Vagina (tissue), 2 donors: ENCODE measurements at regions not wholly inside any gene's neighbourhood (a gene's known extent, or its start where the extent isn't known, plus 50 kb on each side); places are given as distances from the start of the nearest gene placed in this dataset.

Source experiments
- DNase-seq, 2 donors: peaks; one replicate each; pipeline ENCODE4 v3.0.0-alpha.2; 2017; ENCODE audit errors: extremely low spot score in 2 of 2
- H3K27ac ChIP-seq: fragments of 200-600 bp; sonication (generic); one replicate; pipeline ENCODE4 v1.5.1; 2019
- H3K27me3 ChIP-seq: fragments of 200-600 bp; sonication (generic); one replicate; pipeline ENCODE4 v1.5.1; 2019
- H3K36me3 ChIP-seq, 2 donors: fragments of 200-600 bp; sonication (generic); one replicate each; pipeline ENCODE4 v1.5.1; 2017 to 2019
- H3K4me1 ChIP-seq: fragments of 200-600 bp; sonication (generic); one replicate; pipeline ENCODE4 v1.5.1; 2019
- H3K4me3 ChIP-seq, 2 donors: fragments of 200-600 bp; sonication (generic); 1 replicate in 1 of 2; 2 replicates in 1 of 2; pipeline ENCODE4 v1.5.1; 2016 to 2019
- H3K9me3 ChIP-seq: fragments of 200-600 bp; sonication (generic); one replicate; pipeline ENCODE4 v1.5.1; 2019
- POLR2A ChIP-seq, 2 donors: fragments of 450-650 bp; IDR thresholded peaks; one replicate each; pipeline ENCODE4 v1.6.1; 2017; ENCODE audit warnings: antibody characterized with exemption in 2 of 2, mild to moderate bottlenecking in 2 of 2, moderate library complexity in 2 of 2
- POLR2AphosphoS5 ChIP-seq, 2 donors: sonication (generic); formaldehyde crosslinking; IDR thresholded peaks; one replicate each; pipeline ENCODE4 v1.9.0; 2017; ENCODE audit warnings: antibody characterized with exemption in 2 of 2, mild to moderate bottlenecking in 2 of 2, low read depth in 1 of 2; ENCODE audit not compliant: insufficient read depth in 1 of 2
- intact Hi-C: fragments of 100-400 bp; cut with DNase I; formaldehyde crosslinking; loops from one replicate; pipeline ENCODE4 v1.15.1; 2023
- TF ChIP-seq, protein P1 (sequence below), 3 experiments: fragments of 450-650 bp in 2 of 3; fragments of 200-600 bp in 1 of 3; sonication (generic) in 1 of 3; IDR thresholded peaks; one replicate each; pipeline ENCODE4 v1.5.1; 2017 to 2019; ENCODE audit warnings: antibody characterized with exemption in 3 of 3, mild to moderate bottlenecking in 2 of 3, moderate library complexity in 2 of 3

DNA sequence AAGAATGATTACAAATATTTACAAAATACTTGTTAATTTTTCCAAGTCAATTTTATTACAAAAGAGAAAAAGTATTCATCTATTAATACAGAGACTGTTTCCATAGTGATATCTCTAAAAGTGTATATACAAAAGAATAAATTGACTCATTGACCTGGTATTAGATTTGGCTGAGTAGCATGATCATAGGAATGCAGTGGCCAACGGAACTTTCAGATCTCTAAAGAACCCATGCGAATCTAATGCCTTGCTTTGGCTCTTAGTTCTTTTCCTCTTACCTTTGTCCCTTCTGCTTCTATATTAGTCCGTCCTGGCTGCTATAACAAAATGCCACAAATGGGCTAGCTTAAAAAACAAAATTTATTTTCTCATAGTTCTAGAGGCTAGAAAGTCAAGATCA, 717.8 kb downstream of the TMTC2 start:
- Histone ChIP-seq H3K36me3 (no peaks in the 10 kb centered on the region), H3K27me3 (no peaks in the 10 kb centered on the region), H3K4me3 (no peak overlapping the region), H3K4me1 (no peaks in the 10 kb centered on the region), H3K9me3 (no peaks in the 10 kb centered on the region), H3K27ac (no peak overlapping the region)
- no peak for DNase-seq
- TF ChIP-seq, protein P1, sequence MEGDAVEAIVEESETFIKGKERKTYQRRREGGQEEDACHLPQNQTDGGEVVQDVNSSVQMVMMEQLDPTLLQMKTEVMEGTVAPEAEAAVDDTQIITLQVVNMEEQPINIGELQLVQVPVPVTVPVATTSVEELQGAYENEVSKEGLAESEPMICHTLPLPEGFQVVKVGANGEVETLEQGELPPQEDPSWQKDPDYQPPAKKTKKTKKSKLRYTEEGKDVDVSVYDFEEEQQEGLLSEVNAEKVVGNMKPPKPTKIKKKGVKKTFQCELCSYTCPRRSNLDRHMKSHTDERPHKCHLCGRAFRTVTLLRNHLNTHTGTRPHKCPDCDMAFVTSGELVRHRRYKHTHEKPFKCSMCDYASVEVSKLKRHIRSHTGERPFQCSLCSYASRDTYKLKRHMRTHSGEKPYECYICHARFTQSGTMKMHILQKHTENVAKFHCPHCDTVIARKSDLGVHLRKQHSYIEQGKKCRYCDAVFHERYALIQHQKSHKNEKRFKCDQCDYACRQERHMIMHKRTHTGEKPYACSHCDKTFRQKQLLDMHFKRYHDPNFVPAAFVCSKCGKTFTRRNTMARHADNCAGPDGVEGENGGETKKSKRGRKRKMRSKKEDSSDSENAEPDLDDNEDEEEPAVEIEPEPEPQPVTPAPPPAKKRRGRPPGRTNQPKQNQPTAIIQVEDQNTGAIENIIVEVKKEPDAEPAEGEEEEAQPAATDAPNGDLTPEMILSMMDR (IDR thresholded peaks at IDR 0.05): no peak
- TF ChIP-seq POLR2AphosphoS5 (IDR thresholded peaks at IDR 0.05; ENCODE audit: insufficient read depth in 1 of 2, low read depth in 1 of 2): no peak
- no peak for TF ChIP-seq POLR2A (IDR thresholded peaks at IDR 0.05)
- intact Hi-C loops: no loop called here

- intact Hi-C loops: no loop called here
- Histone ChIP-seq H3K36me3 (no peaks in the 10 kb centered on the region), H3K9me3 (no peaks in the 10 kb centered on the region), H3K27me3 (no peaks in the 10 kb centered on the region), H3K4me3 (no peak overlapping the region), H3K4me1 (no peaks in the 10 kb centered on the region), H3K27ac (no peak overlapping the region)
- no peak for DNase-seq
- no peak for TF ChIP-seq POLR2AphosphoS5 (IDR thresholded peaks at IDR 0.05; ENCODE audit: insufficient read depth in 1 of 2, low read depth in 1 of 2)
- TF ChIP-seq, protein P1 (IDR thresholded peaks at IDR 0.05): no peak
- TF ChIP-seq POLR2A (IDR thresholded peaks at IDR 0.05): no peak
These were observed 703.5 kb downstream of the TMTC2 start for GRCh38 chr12:83390186-83390585.

- Histone ChIP-seq H3K4me3 (no peak overlapping the region), H3K36me3 (no peaks in the 10 kb centered on the region), H3K9me3 (no peaks in the 10 kb centered on the region), H3K4me1 (no peaks in the 10 kb centered on the region), H3K27ac (no peak overlapping the region), H3K27me3 (no peaks in the 10 kb centered on the region)
- intact Hi-C loops: no loop called here
- TF ChIP-seq POLR2A (IDR thresholded peaks at IDR 0.05) (no peak), POLR2AphosphoS5 (IDR thresholded peaks at IDR 0.05; ENCODE audit: insufficient read depth in 1 of 2, low read depth in 1 of 2) (no peak)
- TF ChIP-seq, protein P1 (IDR thresholded peaks at IDR 0.05): no peak
- no peak for DNase-seq
These were observed 702.7 kb downstream of the TMTC2 start for GRCh38 chr12:83389237-83389996.

DNA sequence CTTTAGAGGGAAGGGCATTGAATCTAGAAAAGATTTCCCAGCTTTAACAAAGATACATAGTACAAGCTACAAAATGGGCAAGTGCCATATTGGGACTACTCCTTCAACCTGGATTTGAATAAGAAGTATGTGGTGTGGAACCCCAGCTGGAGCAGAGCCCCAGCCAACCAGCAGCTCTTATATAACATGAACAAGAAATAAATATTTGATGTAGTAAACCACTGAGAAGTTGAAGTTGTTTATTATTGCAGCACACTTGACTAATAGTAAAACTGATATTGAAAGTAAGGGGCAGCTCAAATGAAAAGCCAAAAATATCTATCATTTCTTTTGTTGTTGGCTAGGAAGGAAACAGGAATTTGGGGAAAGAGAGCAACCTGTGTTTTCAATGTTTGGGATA, 701.8 kb downstream of the TMTC2 start:
- TF ChIP-seq POLR2AphosphoS5 (IDR thresholded peaks at IDR 0.05; ENCODE audit: insufficient read depth in 1 of 2, low read depth in 1 of 2) (no peak), POLR2A (IDR thresholded peaks at IDR 0.05) (no peak)
- TF ChIP-seq, protein P1 (IDR thresholded peaks at IDR 0.05): no peak
- intact Hi-C loops: no loop called here

GRCh38 chr12:83386527-83387264, 700.0 kb downstream of the TMTC2 start:
- Histone ChIP-seq H3K4me1 (no peaks in the 10 kb centered on the region), H3K9me3 (no peaks in the 10 kb centered on the region), H3K27me3 (no peaks in the 10 kb centered on the region), H3K27ac (no peak overlapping the region), H3K36me3 (no peaks in the 10 kb centered on the region), H3K4me3 (no peak overlapping the region)
- intact Hi-C loops: no loop called here
- no peak for TF ChIP-seq POLR2AphosphoS5 (IDR thresholded peaks at IDR 0.05; ENCODE audit: insufficient read depth in 1 of 2, low read depth in 1 of 2)
- TF ChIP-seq, protein P1 (IDR thresholded peaks at IDR 0.05): no peak
- no peak for TF ChIP-seq POLR2A (IDR thresholded peaks at IDR 0.05)
- no peak for DNase-seq

More for the DNA sequence above, 701.8 kb downstream of the TMTC2 start:
- H3K27ac ChIP-seq: no peak overlapping the region
- no peaks in the 10 kb centered on the region for H3K4me1 ChIP-seq
- H3K36me3 ChIP-seq: no peaks in the 10 kb centered on the region
- DNase-seq: no peak
- H3K9me3 ChIP-seq: no peaks in the 10 kb centered on the region
- H3K4me3 ChIP-seq: no peak overlapping the region
- no peaks in the 10 kb centered on the region for H3K27me3 ChIP-seq
